ENCODE measurements at regions not wholly inside any gene's neighbourhood (a gene's known extent, or its start where the extent isn't known, plus 50 kb on each side); places are given as distances from the start of the nearest gene placed in this dataset.

DNA sequence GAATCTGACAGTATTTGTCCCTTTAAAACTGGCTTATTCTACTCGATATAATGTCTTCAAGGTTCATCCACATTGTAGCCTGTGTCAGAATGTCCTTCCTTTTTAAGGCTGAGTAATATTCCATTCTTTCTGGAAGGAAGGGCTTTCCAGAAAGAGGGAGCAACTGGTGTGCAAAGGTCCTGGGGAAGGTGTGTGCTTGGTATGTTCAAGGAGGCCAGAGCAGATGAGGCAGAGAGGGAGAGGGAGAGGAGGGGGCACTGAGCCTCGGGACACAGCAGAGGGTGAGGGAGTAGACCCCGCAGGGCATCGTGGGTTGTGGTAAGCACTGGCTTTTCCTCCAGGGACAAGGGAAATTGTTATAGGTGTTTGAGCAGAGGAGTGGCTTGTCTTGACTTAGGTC lies 90.9 kb upstream of the NCOR2 start:
- TF ChIP-seq, protein P1, sequence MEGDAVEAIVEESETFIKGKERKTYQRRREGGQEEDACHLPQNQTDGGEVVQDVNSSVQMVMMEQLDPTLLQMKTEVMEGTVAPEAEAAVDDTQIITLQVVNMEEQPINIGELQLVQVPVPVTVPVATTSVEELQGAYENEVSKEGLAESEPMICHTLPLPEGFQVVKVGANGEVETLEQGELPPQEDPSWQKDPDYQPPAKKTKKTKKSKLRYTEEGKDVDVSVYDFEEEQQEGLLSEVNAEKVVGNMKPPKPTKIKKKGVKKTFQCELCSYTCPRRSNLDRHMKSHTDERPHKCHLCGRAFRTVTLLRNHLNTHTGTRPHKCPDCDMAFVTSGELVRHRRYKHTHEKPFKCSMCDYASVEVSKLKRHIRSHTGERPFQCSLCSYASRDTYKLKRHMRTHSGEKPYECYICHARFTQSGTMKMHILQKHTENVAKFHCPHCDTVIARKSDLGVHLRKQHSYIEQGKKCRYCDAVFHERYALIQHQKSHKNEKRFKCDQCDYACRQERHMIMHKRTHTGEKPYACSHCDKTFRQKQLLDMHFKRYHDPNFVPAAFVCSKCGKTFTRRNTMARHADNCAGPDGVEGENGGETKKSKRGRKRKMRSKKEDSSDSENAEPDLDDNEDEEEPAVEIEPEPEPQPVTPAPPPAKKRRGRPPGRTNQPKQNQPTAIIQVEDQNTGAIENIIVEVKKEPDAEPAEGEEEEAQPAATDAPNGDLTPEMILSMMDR (IDR thresholded peaks at IDR 0.05; ENCODE audit: extremely low read depth, insufficient read depth, missing control alignments), result no peak
- in situ Hi-C loops (cut with MboI; ENCODE audit: low pct_unique_long_range_greater_than_20kb, low sequenced_read_pairs, unreplicated experiment), result no loop called here
- no peak for DNase-seq (ENCODE audit: low spot score)

DNA sequence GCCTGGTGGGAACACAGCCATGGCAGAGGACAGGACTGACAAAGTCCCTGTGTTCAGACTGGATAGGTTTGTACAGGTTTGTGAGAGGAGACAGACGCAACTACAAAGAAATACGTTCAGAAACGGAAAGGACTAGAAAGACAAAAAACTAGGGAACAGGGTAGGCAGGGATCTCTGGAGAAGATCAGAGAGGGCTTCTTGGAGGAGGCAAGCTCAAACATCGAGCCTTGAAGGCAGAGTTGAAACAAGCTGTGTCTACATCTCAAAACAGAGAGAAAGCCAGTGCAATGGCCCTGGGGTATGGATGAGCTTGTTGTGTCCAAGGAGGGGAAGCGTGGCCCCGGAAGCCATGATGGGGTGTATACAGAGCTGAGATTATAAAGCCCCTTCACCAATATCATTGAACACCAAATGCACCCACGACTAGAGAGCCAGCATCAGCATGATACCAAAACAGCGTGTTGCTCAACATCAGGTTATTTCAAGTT lies 89.6 kb upstream of the NCOR2 start:
- TF ChIP-seq, protein P1 (IDR thresholded peaks at IDR 0.05; ENCODE audit: extremely low read depth, insufficient read depth, missing control alignments), result no peak
- in situ Hi-C loops (cut with MboI; ENCODE audit: low pct_unique_long_range_greater_than_20kb, low sequenced_read_pairs, unreplicated experiment), result no loop called here
- no peak for DNase-seq (ENCODE audit: low spot score)

DNA sequence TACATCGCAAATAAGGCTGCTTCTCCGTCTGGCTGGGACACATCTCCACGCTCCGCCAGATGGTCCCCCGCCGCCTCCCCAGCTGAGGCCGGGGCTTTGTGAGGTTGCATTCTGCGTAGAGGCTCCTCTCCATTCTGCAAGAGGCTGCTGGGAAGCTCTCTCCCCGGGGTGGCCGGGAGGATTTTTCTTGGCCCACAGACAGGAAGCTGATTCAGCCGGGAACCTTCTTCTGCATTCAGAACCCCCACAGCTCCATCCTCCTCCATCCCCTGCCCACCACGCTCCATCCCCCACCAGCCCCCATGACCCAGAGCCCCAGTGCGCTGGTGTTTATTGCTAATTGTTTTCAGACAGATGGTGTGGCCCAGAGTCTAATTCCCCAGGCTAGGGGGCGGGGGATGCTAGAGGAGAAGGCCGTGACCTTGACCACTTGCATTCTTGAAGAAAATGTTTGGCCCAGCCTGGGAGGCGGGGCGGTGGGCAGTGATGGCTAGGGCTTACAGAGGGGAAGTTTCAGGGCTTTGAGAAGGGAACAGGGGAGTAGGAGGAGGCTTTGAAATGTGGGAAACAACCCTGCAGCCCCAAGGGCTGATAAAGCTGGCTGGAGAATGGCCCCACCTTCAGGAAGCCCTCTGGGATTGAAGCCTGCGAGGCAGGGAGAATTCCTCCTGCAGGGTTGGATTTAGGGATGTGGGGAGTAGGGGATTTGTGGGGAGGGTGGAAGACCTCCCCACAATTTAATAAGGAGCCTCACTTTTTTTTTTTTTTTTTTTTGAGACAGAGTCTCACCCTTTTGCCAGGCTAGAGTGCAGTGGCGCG lies 88.5 kb upstream of the NCOR2 start:
- DNase-seq (ENCODE audit: low spot score), result no peak
- TF ChIP-seq, protein P1 (IDR thresholded peaks at IDR 0.05; ENCODE audit: extremely low read depth, insufficient read depth, missing control alignments), result no peak
- in situ Hi-C loops (cut with MboI; ENCODE audit: low pct_unique_long_range_greater_than_20kb, low sequenced_read_pairs, unreplicated experiment), result no loop called here

DNA sequence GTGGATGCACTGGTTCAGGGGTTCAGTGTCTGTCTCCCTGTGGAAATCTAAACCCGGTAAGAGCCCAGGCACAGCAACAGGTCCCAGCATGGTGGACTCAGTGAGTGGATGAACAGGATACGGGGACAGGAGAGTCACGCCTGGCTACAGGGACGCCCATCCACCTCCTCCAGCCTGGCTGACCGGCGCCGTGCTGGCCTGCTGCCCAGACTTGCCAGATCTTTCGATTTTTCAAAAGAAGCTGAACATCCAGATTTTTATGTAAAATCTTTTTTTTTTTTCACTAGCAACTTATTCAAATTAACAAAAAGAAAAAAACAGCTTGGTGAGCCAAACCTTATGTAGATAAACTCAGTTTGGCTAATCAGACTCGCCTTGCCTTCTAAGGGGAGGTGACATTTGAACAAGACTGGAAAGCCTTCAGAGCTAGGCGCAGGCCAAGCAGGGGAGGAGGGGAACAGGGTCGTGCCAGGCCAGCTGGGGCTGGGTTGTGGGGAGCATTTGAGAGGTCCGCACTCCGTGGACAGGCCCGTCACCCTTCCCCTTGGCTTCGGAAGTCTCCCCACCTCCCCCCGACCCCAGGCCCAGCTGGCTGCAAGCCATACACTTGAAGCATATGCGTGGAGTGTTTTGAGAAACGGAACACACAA lies 87.8 kb upstream of the NCOR2 start:
- TF ChIP-seq, protein P1 (IDR thresholded peaks at IDR 0.05; ENCODE audit: extremely low read depth, insufficient read depth, missing control alignments), result no peak
- in situ Hi-C loops (cut with MboI; ENCODE audit: low pct_unique_long_range_greater_than_20kb, low sequenced_read_pairs, unreplicated experiment), result no loop called here
- no peak for DNase-seq (ENCODE audit: low spot score)

DNA sequence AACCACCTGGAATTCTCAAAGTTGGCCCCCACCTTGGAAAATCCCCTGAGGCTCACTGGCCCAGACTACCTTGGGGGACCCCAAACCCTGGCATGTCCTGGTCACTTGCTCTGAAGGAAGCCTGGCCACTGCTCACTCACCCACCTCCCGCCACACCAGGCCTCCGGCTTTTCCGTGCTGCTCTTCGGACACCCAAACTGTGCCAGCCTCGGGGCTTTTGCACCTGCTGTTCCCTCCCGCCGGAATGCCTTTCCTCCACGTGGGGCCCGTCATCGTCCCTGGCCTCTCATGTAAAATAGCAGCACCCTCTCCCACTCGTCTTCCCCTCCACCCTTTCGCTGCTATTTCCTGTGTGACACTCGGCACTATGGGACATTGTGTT lies 87.2 kb upstream of the NCOR2 start:
- TF ChIP-seq, protein P1 (IDR thresholded peaks at IDR 0.05; ENCODE audit: extremely low read depth, insufficient read depth, missing control alignments), result no peak
- no peak for DNase-seq (ENCODE audit: low spot score)
- in situ Hi-C loops (cut with MboI; ENCODE audit: low pct_unique_long_range_greater_than_20kb, low sequenced_read_pairs, unreplicated experiment), result no loop called here

DNA sequence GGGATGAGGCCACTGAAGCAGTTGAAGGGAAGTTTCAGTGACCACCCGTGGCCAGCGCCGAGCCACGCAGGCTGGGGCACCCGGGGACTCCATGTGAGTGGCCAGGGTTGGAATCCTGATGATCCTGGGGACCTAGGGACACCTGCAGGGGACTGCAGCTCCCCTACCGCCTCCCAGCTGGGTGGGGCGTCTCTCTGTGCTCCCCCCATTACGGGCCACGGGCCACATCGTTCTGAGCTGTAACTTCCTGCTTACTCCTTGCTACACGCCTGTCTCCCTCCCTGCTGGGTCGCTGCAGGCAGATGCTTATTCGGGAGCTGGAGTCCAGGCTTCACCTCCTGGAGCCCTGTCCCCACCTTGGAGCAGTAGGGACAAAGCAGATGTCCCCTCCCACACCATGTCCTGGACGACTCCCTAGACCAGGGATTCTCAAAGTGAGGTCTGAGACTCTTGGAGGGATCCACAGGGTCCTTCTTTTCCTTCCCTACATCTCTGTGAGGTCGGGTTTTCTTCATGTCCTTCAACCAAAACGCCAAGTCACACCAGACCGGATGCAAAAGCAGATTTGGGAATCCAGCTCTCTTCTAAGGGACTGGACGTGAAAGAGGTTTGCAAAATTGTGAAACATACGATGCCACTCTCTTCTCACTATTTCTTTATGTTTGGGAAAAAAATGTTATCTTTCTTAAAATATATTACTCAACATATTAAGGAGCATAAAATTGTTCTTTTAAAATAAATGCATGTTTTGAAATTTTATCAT lies 85.9 kb upstream of the NCOR2 start:
- TF ChIP-seq, protein P1 (IDR thresholded peaks at IDR 0.05; ENCODE audit: extremely low read depth, insufficient read depth, missing control alignments), result no peak
- DNase-seq (ENCODE audit: low spot score), result no peak
- in situ Hi-C loops (cut with MboI; ENCODE audit: low pct_unique_long_range_greater_than_20kb, low sequenced_read_pairs, unreplicated experiment), result no loop called here

Data from GM13977 (cell line).